ENCODE measurements at regions not wholly inside any gene's neighbourhood (a gene's known extent, or its start where the extent isn't known, plus 50 kb on each side); places are given as distances from the start of the nearest gene placed in this dataset.
"Not testable (repeated sequence)": the region's sequence is repeated elsewhere in the genome, so short reads cannot be mapped to it uniquely, and the experiment has no call there.

DNA sequence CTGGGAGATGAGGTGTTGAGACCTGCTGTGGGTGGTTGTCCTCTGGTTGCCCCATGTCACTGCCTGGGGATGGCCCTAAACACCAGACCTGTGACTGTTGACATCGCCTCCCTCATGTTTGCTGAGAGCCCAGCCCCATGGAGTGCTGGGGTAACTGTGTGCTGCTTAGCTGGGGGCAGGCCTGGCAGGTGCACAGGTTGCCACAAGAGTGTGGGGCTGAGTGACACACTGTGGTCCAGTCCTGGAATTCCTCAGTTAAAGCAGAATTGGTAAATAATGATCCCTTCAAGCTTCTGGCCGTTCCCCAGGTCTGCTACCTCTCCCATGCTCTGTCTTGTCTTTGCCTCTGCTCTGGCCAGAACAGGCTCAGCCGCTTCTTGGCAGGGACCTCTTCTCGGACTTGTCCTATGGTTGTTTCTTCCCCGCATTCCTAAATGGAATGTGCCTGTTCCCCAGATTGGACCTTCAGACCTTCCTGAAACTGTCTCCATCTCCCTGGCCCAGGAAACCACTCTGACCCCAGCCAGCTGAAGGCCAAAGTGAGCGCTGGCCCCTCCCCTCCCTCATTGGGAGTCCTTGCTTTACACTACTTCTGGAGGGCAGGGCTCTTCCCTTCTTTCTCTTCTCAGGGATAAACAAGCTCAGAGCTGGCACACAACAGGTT lies 61.2 kb upstream of the PITX1 start:
- no peak for TF ChIP-seq POLR2A (IDR thresholded peaks at IDR 0.05)
- TF ChIP-seq, protein P1, sequence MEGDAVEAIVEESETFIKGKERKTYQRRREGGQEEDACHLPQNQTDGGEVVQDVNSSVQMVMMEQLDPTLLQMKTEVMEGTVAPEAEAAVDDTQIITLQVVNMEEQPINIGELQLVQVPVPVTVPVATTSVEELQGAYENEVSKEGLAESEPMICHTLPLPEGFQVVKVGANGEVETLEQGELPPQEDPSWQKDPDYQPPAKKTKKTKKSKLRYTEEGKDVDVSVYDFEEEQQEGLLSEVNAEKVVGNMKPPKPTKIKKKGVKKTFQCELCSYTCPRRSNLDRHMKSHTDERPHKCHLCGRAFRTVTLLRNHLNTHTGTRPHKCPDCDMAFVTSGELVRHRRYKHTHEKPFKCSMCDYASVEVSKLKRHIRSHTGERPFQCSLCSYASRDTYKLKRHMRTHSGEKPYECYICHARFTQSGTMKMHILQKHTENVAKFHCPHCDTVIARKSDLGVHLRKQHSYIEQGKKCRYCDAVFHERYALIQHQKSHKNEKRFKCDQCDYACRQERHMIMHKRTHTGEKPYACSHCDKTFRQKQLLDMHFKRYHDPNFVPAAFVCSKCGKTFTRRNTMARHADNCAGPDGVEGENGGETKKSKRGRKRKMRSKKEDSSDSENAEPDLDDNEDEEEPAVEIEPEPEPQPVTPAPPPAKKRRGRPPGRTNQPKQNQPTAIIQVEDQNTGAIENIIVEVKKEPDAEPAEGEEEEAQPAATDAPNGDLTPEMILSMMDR (IDR thresholded peaks at IDR 0.05), result no peak
- no peak for DNase-seq (ENCODE audit: low spot score in 2 of 2)
- H3K4me3 ChIP-seq (ENCODE audit: low read depth, poor library complexity, severe bottlenecking), result no peak overlapping the region
- intact Hi-C loops (cut with DNase I; ENCODE audit: low total_unique reads), result no loop called here
- 66 to 75% methylated on average over 6 of the region's 6 CpGs for WGBS, 2 donors

DNA sequence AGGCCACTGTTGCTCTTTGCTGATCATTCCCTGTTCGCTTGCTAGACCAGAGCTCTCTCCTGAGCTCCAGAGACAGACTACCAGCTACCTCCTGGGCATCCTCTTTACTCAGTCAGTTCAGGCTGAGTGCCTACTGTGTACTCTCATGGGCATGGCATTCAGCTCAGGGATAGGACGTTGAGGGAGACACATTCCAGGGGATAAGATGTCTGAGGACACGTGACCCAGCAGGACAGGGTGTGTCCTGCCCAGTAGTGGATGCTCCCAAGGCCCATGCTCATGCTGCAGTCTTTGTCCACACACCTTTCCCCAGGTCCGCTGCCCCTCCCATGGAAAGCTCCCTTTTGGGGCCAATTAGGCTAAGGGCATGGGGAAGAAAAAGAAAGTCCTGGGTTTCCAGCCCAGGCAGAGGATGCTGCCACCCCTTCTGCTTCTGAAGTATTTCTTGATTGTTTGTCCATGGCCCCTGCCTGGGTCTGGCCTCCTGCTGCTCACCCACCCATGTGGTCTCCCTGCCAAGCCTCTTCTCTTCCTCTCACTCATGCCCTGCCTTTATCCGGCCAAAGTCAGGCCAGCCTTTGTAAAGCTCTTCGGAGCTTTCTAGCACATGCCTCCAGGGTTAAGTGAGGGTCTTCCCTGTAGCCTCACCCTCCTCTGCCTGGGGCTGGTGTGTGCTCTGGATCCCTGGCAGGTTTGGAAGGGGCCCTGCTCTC lies 60.5 kb upstream of the PITX1 start:
- intact Hi-C loops (cut with DNase I; ENCODE audit: low total_unique reads), result no loop called here
- peak in 1 of 2 donors; percentile 61 for DNase-seq (ENCODE audit: low spot score in 2 of 2)
- no peak for TF ChIP-seq POLR2A (IDR thresholded peaks at IDR 0.05)
- WGBS, 2 donors, result 86 to 91% methylated on average over 6 of the region's 6 CpGs
- H3K4me3 ChIP-seq (ENCODE audit: low read depth, poor library complexity, severe bottlenecking), result no peak overlapping the region

DNA sequence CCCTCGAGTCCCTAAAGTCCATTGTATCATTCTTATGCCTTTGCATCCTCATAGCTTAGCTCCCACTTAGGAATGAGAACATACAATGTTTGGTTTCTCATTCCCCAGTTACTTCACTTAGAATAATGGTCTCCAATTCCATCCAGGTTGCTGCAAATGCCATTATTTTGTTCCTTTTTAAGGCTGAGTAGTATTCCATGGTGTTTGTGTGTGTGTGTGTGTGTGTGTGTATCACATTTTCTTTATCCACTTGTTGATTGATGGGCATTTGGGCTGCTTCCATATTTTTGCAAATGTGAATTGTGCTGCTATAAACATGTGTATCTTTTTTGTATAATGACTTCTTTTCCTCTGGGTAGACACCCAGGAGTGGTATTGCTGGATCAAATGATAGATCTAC lies 59.5 kb upstream of the PITX1 start:
- 82 to 92% methylated on average over 1 of the region's 1 CpG for WGBS, 2 donors
- intact Hi-C loops (cut with DNase I; ENCODE audit: low total_unique reads); H3K4me3 ChIP-seq (ENCODE audit: low read depth, poor library complexity, severe bottlenecking); DNase-seq (ENCODE audit: low spot score in 2 of 2): not testable (repeated sequence)

DNA sequence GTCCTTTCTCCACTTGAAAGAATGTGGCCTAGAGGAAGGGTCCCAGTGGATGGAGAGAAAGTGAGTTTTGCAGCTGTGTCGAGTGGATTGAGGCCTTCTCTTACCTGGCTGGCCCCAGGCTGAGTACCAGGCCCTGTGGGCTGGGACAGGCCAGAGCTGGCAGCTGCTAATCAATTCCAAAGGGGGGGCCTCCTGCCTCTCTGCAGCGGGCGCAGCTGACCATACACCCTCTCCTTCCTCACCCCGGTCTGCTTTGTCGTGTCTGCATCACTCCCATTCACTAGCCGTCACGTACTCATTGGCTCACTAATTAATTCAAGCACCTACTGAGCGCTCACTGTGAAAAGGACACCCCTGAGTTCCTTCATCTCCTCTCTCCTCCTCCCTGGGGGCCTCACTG lies 58.4 kb upstream of the PITX1 start:
- intact Hi-C loops (cut with DNase I; ENCODE audit: low total_unique reads), result no loop called here
- no peak overlapping the region for H3K4me3 ChIP-seq (ENCODE audit: low read depth, poor library complexity, severe bottlenecking)
- WGBS, 2 donors, result 90 to 93% methylated on average over 8 of the region's 8 CpGs
- peak in 1 of 2 donors; percentile 13 for DNase-seq (ENCODE audit: low spot score in 2 of 2)
- TF ChIP-seq POLR2A (IDR thresholded peaks at IDR 0.05), result no peak
- TF ChIP-seq, protein P1 (IDR thresholded peaks at IDR 0.05), result no peak

DNA sequence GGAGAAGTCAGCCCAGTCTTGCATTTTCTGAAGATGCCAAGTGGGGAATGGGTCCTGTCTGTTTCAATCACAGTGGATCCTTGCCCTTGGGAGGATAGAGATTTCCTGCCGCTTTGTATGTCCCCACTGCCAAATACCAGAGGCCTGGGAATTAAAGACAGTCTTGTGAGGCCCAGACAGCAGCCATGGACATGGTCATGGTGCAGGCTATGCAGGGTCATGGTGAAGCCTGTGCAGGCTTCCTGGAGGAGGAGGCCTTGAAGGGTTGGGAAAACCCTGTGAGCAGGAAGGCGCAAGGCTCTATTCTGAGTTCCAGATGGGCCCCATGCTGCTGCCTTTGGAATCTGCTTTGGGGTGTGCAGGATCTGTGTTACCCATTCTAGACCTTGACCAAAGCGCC lies 57.3 kb upstream of the PITX1 start:
- DNase-seq (ENCODE audit: low spot score in 2 of 2), result peak in 1 of 2 donors; percentile 59
- WGBS, 2 donors, result 96 to 97% methylated on average over 3 of the region's 3 CpGs
- no peak overlapping the region for H3K4me3 ChIP-seq (ENCODE audit: low read depth, poor library complexity, severe bottlenecking)
- TF ChIP-seq, protein P1 (IDR thresholded peaks at IDR 0.05), result no peak
- TF ChIP-seq POLR2A (IDR thresholded peaks at IDR 0.05), result no peak
- intact Hi-C loops (cut with DNase I; ENCODE audit: low total_unique reads), result no loop called here

DNA sequence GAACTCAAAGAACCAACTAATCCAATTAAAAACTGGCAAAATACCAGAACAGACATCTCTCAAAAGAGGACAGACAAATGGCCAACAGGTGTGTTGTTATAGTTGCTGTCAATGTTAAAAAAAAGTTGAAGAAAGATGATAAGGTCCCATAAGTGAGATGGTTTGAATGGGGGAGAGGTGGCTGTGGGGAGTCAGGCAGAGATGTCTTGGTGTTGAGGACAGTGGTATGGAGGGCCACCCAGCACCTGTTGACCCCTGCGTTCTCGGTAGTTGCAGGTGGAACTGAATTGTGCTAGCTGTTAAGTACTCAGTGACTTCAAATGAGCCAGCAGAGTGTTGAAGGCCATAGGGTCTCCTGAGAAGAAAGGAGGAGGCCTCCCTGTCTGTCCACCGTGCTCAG lies 55.9 kb upstream of the PITX1 start:
- H3K4me3 ChIP-seq (ENCODE audit: low read depth, poor library complexity, severe bottlenecking), result no peak overlapping the region
- intact Hi-C loops (cut with DNase I; ENCODE audit: low total_unique reads), result no loop called here
- 90 to 92% methylated on average over 3 of the region's 3 CpGs for WGBS, 2 donors
- no peak for TF ChIP-seq POLR2A (IDR thresholded peaks at IDR 0.05)
- TF ChIP-seq, protein P1 (IDR thresholded peaks at IDR 0.05), result no peak
- peak in 1 of 2 donors; percentile 43 for DNase-seq (ENCODE audit: low spot score in 2 of 2)

All from lower leg skin (tissue), 4 donors.